NB4 (cell line): ENCODE measurements at regions not wholly inside any gene's neighbourhood (a gene's known extent, or its start where the extent isn't known, plus 50 kb on each side); places are given as distances from the start of the nearest gene placed in this dataset.

ENCODE experiments used
- POLR2A ChIP-seq: IDR thresholded peaks from 2 replicates; pipeline ENCODE4 v1.6.1; 2011; ENCODE audit warnings: mild to moderate bottlenecking; ENCODE audit not compliant: insufficient read length; ENCODE audit errors: extremely low read depth
- TF ChIP-seq, protein P1 (sequence below): IDR thresholded peaks from one replicate; pipeline ENCODE4 v1.5.1; 2012; ENCODE audit warnings: low read depth, low read length
- TF ChIP-seq, protein P2 (sequence below): IDR thresholded peaks from 2 replicates; pipeline ENCODE4 v1.6.1; 2011; ENCODE audit warnings: low read depth, low read length

DNA sequence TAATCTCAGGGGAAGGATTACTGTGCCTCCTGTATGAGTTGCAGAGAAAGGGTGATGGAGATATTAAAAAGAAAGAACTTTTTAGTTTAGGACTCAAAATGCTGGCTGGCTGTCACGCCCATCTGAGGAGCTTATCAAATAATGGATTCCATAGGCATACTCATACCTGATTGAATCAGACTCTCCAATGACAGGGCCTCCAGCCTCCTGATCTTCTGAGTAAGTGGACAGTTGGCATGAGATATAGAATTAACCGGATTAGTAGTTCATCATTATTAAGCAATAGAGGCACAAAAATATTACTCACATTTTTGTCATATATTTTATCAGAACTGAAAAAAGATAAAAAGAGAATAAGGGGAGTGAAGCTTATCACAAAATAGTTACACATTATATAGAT, 157.0 kb upstream of the RASA1 start:
- TF ChIP-seq, protein P1, sequence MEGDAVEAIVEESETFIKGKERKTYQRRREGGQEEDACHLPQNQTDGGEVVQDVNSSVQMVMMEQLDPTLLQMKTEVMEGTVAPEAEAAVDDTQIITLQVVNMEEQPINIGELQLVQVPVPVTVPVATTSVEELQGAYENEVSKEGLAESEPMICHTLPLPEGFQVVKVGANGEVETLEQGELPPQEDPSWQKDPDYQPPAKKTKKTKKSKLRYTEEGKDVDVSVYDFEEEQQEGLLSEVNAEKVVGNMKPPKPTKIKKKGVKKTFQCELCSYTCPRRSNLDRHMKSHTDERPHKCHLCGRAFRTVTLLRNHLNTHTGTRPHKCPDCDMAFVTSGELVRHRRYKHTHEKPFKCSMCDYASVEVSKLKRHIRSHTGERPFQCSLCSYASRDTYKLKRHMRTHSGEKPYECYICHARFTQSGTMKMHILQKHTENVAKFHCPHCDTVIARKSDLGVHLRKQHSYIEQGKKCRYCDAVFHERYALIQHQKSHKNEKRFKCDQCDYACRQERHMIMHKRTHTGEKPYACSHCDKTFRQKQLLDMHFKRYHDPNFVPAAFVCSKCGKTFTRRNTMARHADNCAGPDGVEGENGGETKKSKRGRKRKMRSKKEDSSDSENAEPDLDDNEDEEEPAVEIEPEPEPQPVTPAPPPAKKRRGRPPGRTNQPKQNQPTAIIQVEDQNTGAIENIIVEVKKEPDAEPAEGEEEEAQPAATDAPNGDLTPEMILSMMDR, result no peak
- no peak for TF ChIP-seq POLR2A
- TF ChIP-seq, protein P2, sequence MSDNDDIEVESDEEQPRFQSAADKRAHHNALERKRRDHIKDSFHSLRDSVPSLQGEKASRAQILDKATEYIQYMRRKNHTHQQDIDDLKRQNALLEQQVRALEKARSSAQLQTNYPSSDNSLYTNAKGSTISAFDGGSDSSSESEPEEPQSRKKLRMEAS, result no peak
